Calu3 (cell line): ENCODE measurements at regions not wholly inside any gene's neighbourhood (a gene's known extent, or its start where the extent isn't known, plus 50 kb on each side); places are given as distances from the start of the nearest gene placed in this dataset.

ENCODE experiments used
- BruUV-seq: library from RNA; stranded (reverse); fragments of 400-500 nt; replicated peaks from 2 replicates; lab custom pipeline; 2021; lab: Mats Ljungman, UMichigan
- CTCF ChIA-PET: fragments of 300-600 bp; sonication (Branson Sonifier 250); formaldehyde crosslinking; loops from one replicate; lab custom pipeline; 2022; ENCODE audit warnings: antibody characterized with exemption; lab: Charles Lee
- DNase-seq: peaks from one replicate; pipeline ENCODE4 v3.0.0; 2022
- H3K27ac Mint-ChIP-seq: one replicate; pipeline ENCODE4 v1.8.0; 2022; ENCODE audit warnings: mixed read lengths; ENCODE audit not compliant: unreplicated experiment
- H3K27me3 Mint-ChIP-seq: one replicate; pipeline ENCODE4 v1.8.0; 2022; ENCODE audit warnings: mixed read lengths; ENCODE audit not compliant: unreplicated experiment
- H3K36me3 Mint-ChIP-seq: one replicate; pipeline ENCODE4 v1.8.0; 2022; ENCODE audit warnings: mild to moderate bottlenecking, moderate library complexity, mixed read lengths; ENCODE audit not compliant: insufficient read depth, unreplicated experiment
- H3K4me1 Mint-ChIP-seq: one replicate; pipeline ENCODE4 v1.8.0; 2022; ENCODE audit warnings: mild to moderate bottlenecking, low read depth, mixed read lengths; ENCODE audit not compliant: unreplicated experiment
- H3K4me3 Mint-ChIP-seq: one replicate; pipeline ENCODE4 v1.8.0; 2022; ENCODE audit warnings: mild to moderate bottlenecking, low read depth, moderate library complexity, mixed read lengths; ENCODE audit not compliant: unreplicated experiment
- H3K9me3 Mint-ChIP-seq: one replicate; pipeline ENCODE4 v1.8.0; 2022; ENCODE audit warnings: low read depth, mixed read lengths; ENCODE audit not compliant: unreplicated experiment
- intact Hi-C: fragments of 100-400 bp; cut with micrococcal nuclease; formaldehyde crosslinking; loops from one replicate; pipeline ENCODE4 v1.10.0; 2022; ENCODE audit not compliant: unreplicated experiment
- TF ChIP-seq, protein P1 (sequence below): fragments of 200-600 bp; IDR thresholded peaks from one replicate; pipeline ENCODE4 v1.8.0; 2022; ENCODE audit warnings: antibody characterized with exemption; ENCODE audit not compliant: unreplicated experiment

DNA sequence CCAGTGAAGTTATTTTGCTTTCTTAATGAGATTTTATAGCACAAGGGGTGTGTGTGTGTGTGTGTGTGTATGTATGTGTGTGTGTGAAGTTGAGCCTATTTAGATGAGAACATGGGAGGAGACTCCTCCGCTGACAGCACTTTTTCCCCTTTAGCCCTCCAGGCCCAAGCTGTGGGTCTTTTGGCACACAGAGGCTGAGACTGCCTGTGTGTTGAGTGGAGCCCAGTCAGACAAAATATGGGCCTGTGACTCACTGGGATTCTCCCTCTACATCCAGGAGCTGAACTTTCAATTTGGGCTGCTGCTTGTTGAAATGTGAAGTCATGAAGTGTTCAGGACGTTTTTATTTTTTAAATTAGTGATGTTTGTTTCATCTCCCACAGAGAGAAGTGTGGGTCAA is 108.0 kb downstream of the MFSD1 start:
- no peak overlapping the region for H3K27ac Mint-ChIP-seq
- peaks cover 28% of the 10 kb centered on the region for H3K27me3 Mint-ChIP-seq
- no TSS peak for BruUV-seq
- DNase-seq, result no peak
- H3K36me3 Mint-ChIP-seq, result no peaks in the 10 kb centered on the region
- H3K4me1 Mint-ChIP-seq, result no peaks in the 10 kb centered on the region
- CTCF ChIA-PET, result no interaction called here
- no peak overlapping the region for H3K4me3 Mint-ChIP-seq
- no peaks in the 10 kb centered on the region for H3K9me3 Mint-ChIP-seq
- TF ChIP-seq, protein P1, sequence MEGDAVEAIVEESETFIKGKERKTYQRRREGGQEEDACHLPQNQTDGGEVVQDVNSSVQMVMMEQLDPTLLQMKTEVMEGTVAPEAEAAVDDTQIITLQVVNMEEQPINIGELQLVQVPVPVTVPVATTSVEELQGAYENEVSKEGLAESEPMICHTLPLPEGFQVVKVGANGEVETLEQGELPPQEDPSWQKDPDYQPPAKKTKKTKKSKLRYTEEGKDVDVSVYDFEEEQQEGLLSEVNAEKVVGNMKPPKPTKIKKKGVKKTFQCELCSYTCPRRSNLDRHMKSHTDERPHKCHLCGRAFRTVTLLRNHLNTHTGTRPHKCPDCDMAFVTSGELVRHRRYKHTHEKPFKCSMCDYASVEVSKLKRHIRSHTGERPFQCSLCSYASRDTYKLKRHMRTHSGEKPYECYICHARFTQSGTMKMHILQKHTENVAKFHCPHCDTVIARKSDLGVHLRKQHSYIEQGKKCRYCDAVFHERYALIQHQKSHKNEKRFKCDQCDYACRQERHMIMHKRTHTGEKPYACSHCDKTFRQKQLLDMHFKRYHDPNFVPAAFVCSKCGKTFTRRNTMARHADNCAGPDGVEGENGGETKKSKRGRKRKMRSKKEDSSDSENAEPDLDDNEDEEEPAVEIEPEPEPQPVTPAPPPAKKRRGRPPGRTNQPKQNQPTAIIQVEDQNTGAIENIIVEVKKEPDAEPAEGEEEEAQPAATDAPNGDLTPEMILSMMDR, result no peak
- intact Hi-C loops, result no loop called here

DNA sequence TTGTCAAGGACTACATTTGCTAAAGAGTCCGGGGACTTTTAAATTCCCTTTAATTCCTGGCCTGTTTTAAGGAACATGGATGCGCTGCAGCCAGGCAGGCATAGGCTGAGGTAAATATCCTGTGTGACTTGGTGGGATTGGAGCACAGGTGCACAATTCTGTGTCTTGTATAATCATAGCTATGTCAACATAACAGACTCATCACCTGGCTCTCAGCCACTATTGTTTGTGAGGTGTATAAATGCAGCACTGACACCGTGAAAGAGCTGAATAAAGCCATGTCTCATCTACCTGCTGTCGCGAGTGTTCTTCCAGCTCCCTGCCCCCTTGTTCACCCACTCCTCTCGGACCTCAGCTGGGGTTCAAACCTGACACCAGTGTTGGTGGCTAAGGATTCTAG is 109.7 kb downstream of the MFSD1 start:
- no peaks in the 10 kb centered on the region for H3K4me1 Mint-ChIP-seq
- H3K36me3 Mint-ChIP-seq, result no peaks in the 10 kb centered on the region
- no peak for DNase-seq
- no TSS peak for BruUV-seq
- peaks cover 25% of the 10 kb centered on the region for H3K27me3 Mint-ChIP-seq
- intact Hi-C loops, result no loop called here
- no peak overlapping the region for H3K4me3 Mint-ChIP-seq
- CTCF ChIA-PET, result interaction anchor here (0.7 kb wide), 1 partner anchor 349 kb away, joined by 4 read pairs; no protein-coding TSS in a partner anchor
- TF ChIP-seq, protein P1, result no peak
- no peak overlapping the region for H3K27ac Mint-ChIP-seq
- no peaks in the 10 kb centered on the region for H3K9me3 Mint-ChIP-seq

DNA sequence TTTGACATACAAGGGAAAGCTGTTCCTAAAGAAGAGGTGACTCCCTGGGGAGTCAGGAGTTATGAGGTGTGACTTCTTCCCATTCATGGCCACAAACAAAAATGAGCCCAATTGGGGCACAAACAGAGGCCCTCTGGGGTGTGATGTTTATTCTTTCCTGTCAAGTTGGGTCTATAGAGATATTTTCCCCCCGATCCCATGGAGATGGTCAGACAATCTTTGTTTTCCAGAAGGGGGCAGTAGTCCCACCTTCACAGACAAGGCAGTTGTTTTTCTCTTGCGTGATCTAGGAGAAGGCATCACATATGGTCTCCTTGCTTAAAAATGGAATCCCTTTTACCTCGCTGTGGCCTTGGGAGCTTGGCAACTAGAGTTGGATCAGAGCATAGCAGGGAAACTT is 110.3 kb downstream of the MFSD1 start:
- DNase-seq, result no peak
- TF ChIP-seq, protein P1, result peak; percentile 60
- Mint-ChIP-seq H3K4me1 (no peaks in the 10 kb centered on the region), H3K9me3 (no peaks in the 10 kb centered on the region), H3K4me3 (no peak overlapping the region), H3K27ac (no peak overlapping the region), H3K27me3 (peaks cover 19% of the 10 kb centered on the region), H3K36me3 (no peaks in the 10 kb centered on the region)
- CTCF ChIA-PET, result interaction anchor here (0.6 kb wide), 1 partner anchor 937 kb away, joined by 3 read pairs; no protein-coding TSS in a partner anchor
- intact Hi-C loops, result no loop called here
- BruUV-seq, result no TSS peak

DNA sequence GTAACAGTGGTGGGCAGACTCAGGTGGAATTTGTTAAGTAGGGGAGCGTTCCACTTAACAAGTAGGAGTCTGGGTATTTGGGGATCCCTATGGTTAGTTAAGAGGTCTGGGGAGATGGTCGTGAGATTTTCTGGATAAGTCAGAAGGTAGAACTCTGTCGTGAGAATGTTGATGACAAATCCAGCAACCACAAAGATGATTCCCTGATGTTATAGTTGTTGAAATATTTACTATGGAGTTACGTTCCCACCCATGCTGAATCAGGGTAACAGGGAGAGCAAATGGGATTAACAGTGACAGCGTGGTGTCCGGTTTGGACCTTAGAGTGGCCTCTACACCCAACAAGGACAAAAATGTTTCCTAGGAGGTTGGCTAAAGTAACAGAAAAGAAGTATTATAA is 110.8 kb downstream of the MFSD1 start:
- Mint-ChIP-seq H3K9me3 (no peaks in the 10 kb centered on the region), H3K36me3 (no peaks in the 10 kb centered on the region), H3K4me1 (peaks cover under 1% of the 10 kb centered on the region), H3K27me3 (peaks cover 14% of the 10 kb centered on the region), H3K27ac (no peak overlapping the region), H3K4me3 (no peak overlapping the region)
- intact Hi-C loops, result no loop called here
- CTCF ChIA-PET, result interaction anchor here (0.5 to 0.6 kb wide), 2 partner anchors 669 to 936 kb away, joined by 3 read pairs; no protein-coding TSS in a partner anchor
- TF ChIP-seq, protein P1, result peak; percentile 8
- BruUV-seq, result no TSS peak
- no peak for DNase-seq
